ENCODE measurements at regions not wholly inside any gene's neighbourhood (a gene's known extent, or its start where the extent isn't known, plus 50 kb on each side); places are given as distances from the start of the nearest gene placed in this dataset.
A peak's percentile ranks its signal among the peaks of the same experiment; 100 is the strongest.

DNA sequence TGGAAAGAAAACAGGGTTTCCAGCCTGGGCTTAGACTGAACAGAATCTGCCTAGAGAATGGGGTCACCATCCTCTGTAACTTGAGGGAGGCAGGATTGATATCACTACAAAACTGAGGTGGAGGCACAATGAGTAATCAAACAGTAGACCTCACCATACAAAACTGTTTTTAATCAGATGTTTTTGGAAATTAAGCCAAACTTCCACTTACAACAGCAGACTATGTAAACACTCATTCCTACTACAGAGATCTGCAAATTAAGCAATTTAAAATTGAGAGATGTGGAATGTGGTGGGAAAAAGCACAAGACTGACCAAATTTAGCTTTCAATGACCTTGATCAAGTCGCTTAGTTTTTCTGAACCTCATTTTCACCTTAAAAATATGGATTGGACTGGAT lies 104.3 kb upstream of the SLC38A4 start:
- DNase-seq (ENCODE audit: low read depth) = no peak
- TF ChIP-seq, protein P1, sequence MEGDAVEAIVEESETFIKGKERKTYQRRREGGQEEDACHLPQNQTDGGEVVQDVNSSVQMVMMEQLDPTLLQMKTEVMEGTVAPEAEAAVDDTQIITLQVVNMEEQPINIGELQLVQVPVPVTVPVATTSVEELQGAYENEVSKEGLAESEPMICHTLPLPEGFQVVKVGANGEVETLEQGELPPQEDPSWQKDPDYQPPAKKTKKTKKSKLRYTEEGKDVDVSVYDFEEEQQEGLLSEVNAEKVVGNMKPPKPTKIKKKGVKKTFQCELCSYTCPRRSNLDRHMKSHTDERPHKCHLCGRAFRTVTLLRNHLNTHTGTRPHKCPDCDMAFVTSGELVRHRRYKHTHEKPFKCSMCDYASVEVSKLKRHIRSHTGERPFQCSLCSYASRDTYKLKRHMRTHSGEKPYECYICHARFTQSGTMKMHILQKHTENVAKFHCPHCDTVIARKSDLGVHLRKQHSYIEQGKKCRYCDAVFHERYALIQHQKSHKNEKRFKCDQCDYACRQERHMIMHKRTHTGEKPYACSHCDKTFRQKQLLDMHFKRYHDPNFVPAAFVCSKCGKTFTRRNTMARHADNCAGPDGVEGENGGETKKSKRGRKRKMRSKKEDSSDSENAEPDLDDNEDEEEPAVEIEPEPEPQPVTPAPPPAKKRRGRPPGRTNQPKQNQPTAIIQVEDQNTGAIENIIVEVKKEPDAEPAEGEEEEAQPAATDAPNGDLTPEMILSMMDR (IDR thresholded peaks at IDR 0.05; ENCODE audit: low read length, missing control alignments) = no peak
- no peak overlapping the region for H3K4me3 ChIP-seq (replicated peaks; ENCODE audit: low read depth, low read length)

DNA sequence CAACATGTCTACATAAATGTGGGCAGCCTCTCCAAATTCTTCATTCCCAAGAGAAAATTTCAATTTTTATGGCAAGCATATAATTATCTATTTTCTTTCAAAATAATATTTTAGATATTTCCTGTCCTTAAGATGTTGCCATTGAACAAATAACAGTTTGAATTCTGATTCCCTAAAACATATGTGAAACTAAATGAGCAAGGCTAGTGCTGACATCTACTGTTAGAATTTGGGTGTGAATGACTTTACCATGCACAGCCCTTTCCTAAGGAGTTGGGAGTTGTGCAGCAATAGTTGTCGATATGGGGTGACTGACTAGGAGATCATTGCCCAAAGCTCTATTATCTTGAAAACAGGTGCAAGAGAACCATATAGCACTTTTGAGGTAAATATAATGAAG lies 108.2 kb upstream of the SLC38A4 start:
- H3K4me3 ChIP-seq (replicated peaks; ENCODE audit: low read depth, low read length) = no peak overlapping the region
- DNase-seq (ENCODE audit: low read depth) = peak; percentile 81
- TF ChIP-seq, protein P1 (IDR thresholded peaks at IDR 0.05; ENCODE audit: low read length, missing control alignments) = peak; percentile 65

DNA sequence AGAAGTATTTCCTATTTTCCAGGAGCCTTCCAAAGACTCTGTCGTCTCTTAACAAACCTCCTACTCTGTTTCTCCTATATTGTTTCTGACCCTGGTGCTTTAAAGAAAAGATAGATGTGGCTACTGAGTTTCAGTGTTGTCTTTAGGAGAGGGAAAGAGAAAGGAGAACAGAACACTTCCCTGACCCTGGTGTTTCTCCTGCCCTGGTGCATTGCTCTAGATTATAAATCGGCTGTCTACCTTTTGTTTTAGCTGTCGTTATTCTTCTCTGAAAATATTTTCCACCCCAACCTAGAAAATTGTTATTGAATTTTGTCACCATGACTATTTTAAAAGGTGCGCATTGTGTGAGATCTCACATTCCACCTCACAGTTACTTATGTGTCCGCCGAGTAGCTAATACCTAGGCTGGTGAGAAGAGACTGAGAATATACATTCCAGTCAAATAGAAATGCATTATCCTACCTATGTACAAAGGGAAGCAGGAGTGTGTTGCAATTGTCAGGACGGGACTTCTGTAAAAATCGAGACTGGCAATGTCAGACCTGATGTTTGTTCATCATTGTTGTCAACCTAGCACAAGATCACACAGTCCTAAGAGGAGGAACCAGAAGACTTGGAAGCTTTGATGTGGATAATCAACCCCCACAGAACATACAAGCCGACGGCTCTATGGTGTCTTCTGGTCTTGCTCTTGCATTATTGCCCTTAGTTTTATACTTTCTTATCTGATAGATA lies 108.7 kb upstream of the SLC38A4 start:
- TF ChIP-seq, protein P1 (IDR thresholded peaks at IDR 0.05; ENCODE audit: low read length, missing control alignments) = no peak
- no peak for DNase-seq (ENCODE audit: low read depth)
- H3K4me3 ChIP-seq (replicated peaks; ENCODE audit: low read depth, low read length) = no peak overlapping the region

DNA sequence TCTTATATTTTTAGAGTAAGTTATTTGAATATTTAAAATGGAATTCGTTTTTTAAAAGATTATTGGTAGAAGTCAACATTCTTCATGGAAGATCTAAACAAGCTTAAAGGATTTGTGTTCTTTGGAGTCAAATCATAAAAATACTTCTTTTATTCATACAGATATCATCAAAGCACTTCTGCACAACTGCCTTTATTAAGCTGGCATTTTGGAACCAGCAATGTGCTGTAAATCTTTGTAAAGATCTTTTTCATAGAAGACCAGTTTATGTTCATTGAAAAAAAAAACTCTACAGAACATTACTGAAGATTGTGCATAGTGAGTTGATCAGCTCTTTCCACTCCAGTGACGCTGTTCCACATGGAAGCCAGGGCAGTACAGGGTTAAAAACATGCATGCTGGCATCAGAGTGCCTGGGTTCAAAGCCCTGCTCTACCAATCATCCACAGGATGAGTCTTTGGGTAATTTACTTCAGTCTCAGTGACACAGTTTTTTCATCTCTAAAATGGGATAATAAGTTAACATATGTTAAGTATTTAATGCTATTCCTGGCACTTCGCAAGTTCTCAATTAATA lies 109.6 kb upstream of the SLC38A4 start:
- no peak for DNase-seq (ENCODE audit: low read depth)
- no peak overlapping the region for H3K4me3 ChIP-seq (replicated peaks; ENCODE audit: low read depth, low read length)
- TF ChIP-seq, protein P1 (IDR thresholded peaks at IDR 0.05; ENCODE audit: low read length, missing control alignments) = no peak

DNA sequence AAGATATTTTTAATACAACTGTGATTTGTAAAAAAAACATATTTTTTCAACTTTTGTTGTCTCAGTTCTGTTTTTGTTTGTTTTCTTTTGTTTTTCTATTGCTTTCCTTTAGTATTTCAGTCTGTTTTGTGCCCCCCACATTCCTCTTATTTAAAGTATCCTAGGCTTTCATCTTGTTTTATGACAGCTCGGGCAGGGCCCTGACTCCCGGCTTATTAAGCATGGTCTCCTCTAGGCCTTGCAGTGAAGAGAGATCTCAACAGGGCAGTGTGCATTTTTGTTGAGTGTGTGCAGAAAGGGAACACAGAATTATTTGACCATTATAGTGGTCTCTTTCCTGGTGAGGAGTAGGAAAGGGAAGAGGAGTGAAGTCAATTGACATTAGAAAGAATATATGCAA lies 110.2 kb upstream of the SLC38A4 start:
- H3K4me3 ChIP-seq (replicated peaks; ENCODE audit: low read depth, low read length) = no peak overlapping the region
- TF ChIP-seq, protein P1 (IDR thresholded peaks at IDR 0.05; ENCODE audit: low read length, missing control alignments) = no peak
- no peak for DNase-seq (ENCODE audit: low read depth)

DNA sequence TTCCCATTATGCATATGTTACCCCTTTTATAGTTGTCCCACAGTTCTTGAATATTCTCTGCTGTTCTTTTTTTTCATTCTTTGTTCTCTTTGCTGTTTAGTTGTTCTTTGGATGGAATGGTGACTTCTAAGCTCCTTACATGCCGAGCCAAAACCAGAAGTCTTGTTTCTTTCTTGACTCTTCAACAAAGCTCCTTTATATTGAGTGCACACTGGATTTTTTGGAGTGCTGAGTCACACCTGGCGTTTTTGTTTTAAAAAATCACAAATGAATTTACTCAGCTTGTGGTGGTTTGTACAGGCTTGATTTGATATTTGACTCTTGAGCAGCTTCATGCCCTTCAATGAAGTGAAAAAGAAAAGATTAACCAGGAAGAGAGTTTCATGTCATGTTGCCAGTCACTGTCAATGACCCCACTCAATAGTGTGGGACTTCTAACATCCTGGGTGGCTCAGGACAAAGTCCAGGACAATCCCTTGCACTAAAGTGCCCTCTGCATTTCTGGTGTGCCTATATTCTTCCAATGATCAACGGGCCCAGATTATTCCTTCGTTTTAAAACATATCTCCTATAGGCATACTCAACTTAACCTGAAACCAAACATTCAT lies 112.4 kb upstream of the SLC38A4 start:
- TF ChIP-seq, protein P1 (IDR thresholded peaks at IDR 0.05; ENCODE audit: low read length, missing control alignments) = no peak
- DNase-seq (ENCODE audit: low read depth) = no peak
- H3K4me3 ChIP-seq (replicated peaks; ENCODE audit: low read depth, low read length) = no peak overlapping the region
